A673 (cell line): ENCODE measurements at regions not wholly inside any gene's neighbourhood (a gene's known extent, or its start where the extent isn't known, plus 50 kb on each side); places are given as distances from the start of the nearest gene placed in this dataset.

Source experiments
- BruUV-seq: library from RNA; stranded (reverse); fragments of 400-500 nt; replicated peaks from 2 replicates; lab custom pipeline; 2021; lab: Mats Ljungman, UMichigan
- CTCF ChIA-PET: fragments of 300-600 bp; sonication (Branson Sonifier 250); formaldehyde crosslinking; loops from one replicate; lab custom pipeline; 2022; ENCODE audit warnings: antibody characterized with exemption; lab: Charles Lee
- POLR2A ChIA-PET: fragments of 300-600 bp; sonication (Branson Sonifier 250); formaldehyde crosslinking; loops from one replicate; lab custom pipeline; 2022; ENCODE audit warnings: antibody characterized with exemption; ENCODE audit not compliant: low non-redundant PET; lab: Charles Lee
- DNase-seq: peaks from one replicate; pipeline ENCODE4 v3.0.0-alpha.2; 2015; ENCODE audit warnings: low spot score
- H3K27ac ChIP-seq: fragments of 200-600 bp; sonication (generic); 2 replicates; pipeline ENCODE4 v1.5.1; 2016; ENCODE audit warnings: mixed run types, low read depth, mild to moderate bottlenecking, mixed read lengths, antibody characterized with exemption, low read length; ENCODE audit not compliant: poor library complexity, severe bottlenecking
- H3K27me3 ChIP-seq: fragments of 200-600 bp; sonication (generic); replicated peaks from 2 replicates; pipeline ENCODE4 v1.6.1; 2017; ENCODE audit warnings: mixed run types, low read depth, mild to moderate bottlenecking, mixed read lengths, antibody characterized with exemption, low read length; ENCODE audit not compliant: insufficient read depth, poor library complexity
- H3K36me3 ChIP-seq: fragments of 200-600 bp; sonication (generic); 2 replicates; pipeline ENCODE4 v1.6.1; 2016; ENCODE audit warnings: mixed run types, mild to moderate bottlenecking, mixed read lengths, antibody characterized with exemption, low read length; ENCODE audit not compliant: insufficient read depth, poor library complexity, severe bottlenecking
- H3K4me1 ChIP-seq: fragments of 200-600 bp; sonication (generic); 2 replicates; pipeline ENCODE4 v1.6.1; 2017; ENCODE audit warnings: mixed run types, mild to moderate bottlenecking, mixed read lengths, antibody characterized with exemption, low read length; ENCODE audit not compliant: insufficient read depth, poor library complexity, severe bottlenecking
- H3K4me3 ChIP-seq: fragments of 200-600 bp; sonication (generic); 2 replicates; pipeline ENCODE4 v1.5.1; 2016; ENCODE audit warnings: low read depth, mixed run types, mild to moderate bottlenecking, mixed read lengths, low read length; ENCODE audit not compliant: poor library complexity, severe bottlenecking
- H3K9me3 ChIP-seq: fragments of 200-600 bp; sonication (generic); 2 replicates; pipeline ENCODE4 v1.6.1; 2016; ENCODE audit warnings: mixed run types, low read depth, mild to moderate bottlenecking, mixed read lengths, antibody characterized with exemption, low read length; ENCODE audit not compliant: poor library complexity, severe bottlenecking
- CTCF ChIP-seq: fragments of 300-800, 200-600 bp; sonication (generic); conservative IDR thresholded peaks from 2 replicates; pipeline ENCODE4 v1.5.1; 2017; ENCODE audit warnings: low read depth, mild to moderate bottlenecking, antibody characterized with exemption, low read length, moderate library complexity, mixed read lengths
- EZH2 ChIP-seq: fragments of 200-600 bp; sonication (generic); IDR thresholded peaks from 2 replicates; pipeline ENCODE4 v1.6.1; 2017; ENCODE audit warnings: borderline replicate concordance, low read depth, mild to moderate bottlenecking, mixed read lengths, antibody characterized with exemption, low read length; ENCODE audit not compliant: poor library complexity, severe bottlenecking
- intact Hi-C: fragments of 100-400 bp; cut with micrococcal nuclease; formaldehyde crosslinking; loops from one replicate; pipeline ENCODE4 v1.10.0; 2022; ENCODE audit not compliant: unreplicated experiment

GRCh38 chr10:128314686-128315085 is 188.5 kb upstream of the MKI67 start:
- H3K36me3 ChIP-seq: no peaks in the 10 kb centered on the region
- TF ChIP-seq CTCF (no peak), EZH2 (no peak)
- no TSS peak for BruUV-seq
- ChIA-PET CTCF (no interaction called here), POLR2A (no interaction called here)
- H3K4me3 ChIP-seq: no peak overlapping the region
- no peaks in the 10 kb centered on the region for H3K9me3 ChIP-seq
- DNase-seq: no peak
- no peaks in the 10 kb centered on the region for H3K4me1 ChIP-seq
- intact Hi-C loops: no loop called here
- no peak overlapping the region for H3K27ac ChIP-seq
- H3K27me3 ChIP-seq: peaks cover 55% of the 10 kb centered on the region

- intact Hi-C loops: no loop called here
- CTCF ChIA-PET: no interaction called here
- H3K36me3 ChIP-seq: no peaks in the 10 kb centered on the region
- no peak for DNase-seq
- H3K9me3 ChIP-seq: no peaks in the 10 kb centered on the region
- H3K4me3 ChIP-seq: no peak overlapping the region
- H3K27me3 ChIP-seq: peaks cover 51% of the 10 kb centered on the region
- no peak overlapping the region for H3K27ac ChIP-seq
- BruUV-seq: no TSS peak
- no peaks in the 10 kb centered on the region for H3K4me1 ChIP-seq
- POLR2A ChIA-PET: no interaction called here
- no peak for TF ChIP-seq EZH2
- no peak for TF ChIP-seq CTCF
Measured at GRCh38 chr10:128316121-128316726, 190.0 kb upstream of the MKI67 start.

GRCh38 chr10:128316925-128317324 is 190.7 kb upstream of the MKI67 start:
- H3K4me1 ChIP-seq: no peaks in the 10 kb centered on the region
- ChIA-PET CTCF (no interaction called here), POLR2A (no interaction called here)
- no peaks in the 10 kb centered on the region for H3K36me3 ChIP-seq
- peaks cover 57% of the 10 kb centered on the region for H3K27me3 ChIP-seq
- no peak for DNase-seq
- no TSS peak for BruUV-seq
- intact Hi-C loops: no loop called here
- H3K27ac ChIP-seq: no peak overlapping the region
- TF ChIP-seq CTCF: no peak
- no peak for TF ChIP-seq EZH2
- no peak overlapping the region for H3K4me3 ChIP-seq
- H3K9me3 ChIP-seq: no peaks in the 10 kb centered on the region
